ENCODE measurements at regions not wholly inside any gene's neighbourhood (a gene's known extent, or its start where the extent isn't known, plus 50 kb on each side); places are given as distances from the start of the nearest gene placed in this dataset.

GRCh38 chr1:70542856-70543255 lies 131.8 kb downstream of the CTH start (continued):
- TF ChIP-seq EMX1 (CRISPR knock-in tag; IDR thresholded peaks at IDR 0.05), result no peak

GRCh38 chr1:70546726-70547125 lies 135.7 kb downstream of the CTH start:
- Mint-ChIP-seq H3K27ac (peak overlapping the region; percentile 21), H3K4me3 (no peak overlapping the region), H3K4me1 (peaks cover 12% of the 10 kb centered on the region), H3K36me3 (no peaks in the 10 kb centered on the region), H3K9me3 (no peaks in the 10 kb centered on the region), H3K27me3 (ENCODE audit: low read depth) (no peaks in the 10 kb centered on the region)
- CTCF ChIA-PET, result interaction anchor here (0.9 to 1.1 kb wide), 2 partner anchors 18 to 71 kb away, joined by 4 to 7 read pairs; no protein-coding TSS in a partner anchor
- DNase-seq (ENCODE audit: low spot score), result no peak
- POLR2A ChIA-PET, result no interaction called here
- ATAC-seq, result peak; percentile 34; the same call in 1 of the 2 replicates
- TF ChIP-seq MAX (CRISPR knock-in tag; IDR thresholded peaks at IDR 0.05), result no peak
- TF ChIP-seq CREB1 (CRISPR knock-in tag; IDR thresholded peaks at IDR 0.05), result no peak
- TF ChIP-seq RORB (CRISPR knock-in tag; IDR thresholded peaks at IDR 0.05), result no peak
- no peak for TF ChIP-seq ZSCAN18 (CRISPR knock-in tag; IDR thresholded peaks at IDR 0.05)
- no peak for TF ChIP-seq NFATC4 (CRISPR knock-in tag; IDR thresholded peaks at IDR 0.05)
- no peak for TF ChIP-seq USF1 (CRISPR knock-in tag; IDR thresholded peaks at IDR 0.05)
- TF ChIP-seq SOX15 (CRISPR knock-in tag; IDR thresholded peaks at IDR 0.05), result no peak
- no peak for TF ChIP-seq CREM (CRISPR knock-in tag; IDR thresholded peaks at IDR 0.05)
- TF ChIP-seq ZBTB43 (CRISPR knock-in tag; IDR thresholded peaks at IDR 0.05), result no peak
- TF ChIP-seq NR1H2 (CRISPR knock-in tag; IDR thresholded peaks at IDR 0.05), result no peak
- TF ChIP-seq HMGA2 (CRISPR knock-in tag; IDR thresholded peaks at IDR 0.05), result no peak
- no peak for TF ChIP-seq HMGXB4 (CRISPR knock-in tag; IDR thresholded peaks at IDR 0.05)
- TF ChIP-seq GTF2I (CRISPR knock-in tag; conservative IDR thresholded peaks at IDR 0.05), result no peak
- no peak for TF ChIP-seq TEAD1 (CRISPR knock-in tag; IDR thresholded peaks at IDR 0.05)
- TF ChIP-seq FOXP4 (CRISPR knock-in tag; IDR thresholded peaks at IDR 0.05), result no peak
- no peak for TF ChIP-seq MXD4 (CRISPR knock-in tag; IDR thresholded peaks at IDR 0.05; ENCODE audit: borderline replicate concordance)
- TF ChIP-seq ATF1 (CRISPR knock-in tag; IDR thresholded peaks at IDR 0.05), result no peak
- TF ChIP-seq GRHL2 (CRISPR knock-in tag; IDR thresholded peaks at IDR 0.05; ENCODE audit: insufficient replicate concordance, severe bottlenecking), result no peak
- no peak for TF ChIP-seq OVOL2 (CRISPR knock-in tag; IDR thresholded peaks at IDR 0.05; ENCODE audit: borderline replicate concordance)
- TF ChIP-seq ERG (CRISPR knock-in tag; IDR thresholded peaks at IDR 0.05), result no peak

Data from WTC11 (cell line).